ENCODE measurements at regions not wholly inside any gene's neighbourhood (a gene's known extent, or its start where the extent isn't known, plus 50 kb on each side); places are given as distances from the start of the nearest gene placed in this dataset.

DNA sequence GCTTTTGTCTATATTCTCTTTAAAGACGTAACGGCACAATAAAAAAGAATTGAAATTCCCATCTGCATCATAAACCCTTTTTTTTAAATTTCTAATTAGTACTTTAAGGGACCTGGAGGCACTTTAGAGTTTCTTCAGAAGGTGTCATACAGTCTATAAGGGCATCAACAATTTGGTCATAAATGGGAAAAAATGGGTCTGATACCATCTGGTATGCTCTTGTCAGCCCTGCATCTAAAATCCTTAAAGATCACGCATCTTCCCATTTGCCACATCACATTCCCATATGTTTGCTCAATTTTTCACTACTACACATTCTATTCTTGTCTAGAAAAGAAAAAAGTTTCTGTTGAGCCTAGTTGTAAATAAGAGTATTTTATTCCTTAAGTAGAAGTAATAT is 53.8 kb downstream of the COX7C start:
- Histone ChIP-seq H3K36me3 (replicated peaks in 1 of 2; ENCODE audit: control insufficient read depth in 1 of 2, insufficient read depth in 2 of 2, low read length in 2 of 2) (no peaks in the 10 kb centered on the region), H3K9ac (ENCODE audit: insufficient read depth, low read length, poor library complexity, severe bottlenecking) (no peak overlapping the region), H3K27ac (ENCODE audit: low read depth in 1 of 2, low read length in 2 of 2) (no peak overlapping the region), H3K4me3 (replicated peaks in 1 of 3; ENCODE audit: low read depth in 2 of 3, low read length in 3 of 3) (no peak overlapping the region), H3K79me2 (ENCODE audit: insufficient read depth, low read length) (no peaks in the 10 kb centered on the region), H2AFZ (ENCODE audit: insufficient read depth, low read depth, low read length, poor library complexity, severe bottlenecking) (no peak overlapping the region), H4K20me1 (ENCODE audit: insufficient read depth, low read length) (no peaks in the 10 kb centered on the region), H3K9me3 (replicated peaks in 1 of 2; ENCODE audit: control insufficient read depth in 1 of 2, insufficient read depth in 1 of 2, low read length in 2 of 2) (no peaks in the 10 kb centered on the region), H3K4me1 (ENCODE audit: control insufficient read depth in 1 of 2, insufficient read depth in 2 of 2, low read length in 2 of 2) (no peaks in the 10 kb centered on the region), H3K27me3 (ENCODE audit: control insufficient read depth in 2 of 2, insufficient read depth in 2 of 2, low read length in 2 of 2) (no peaks in the 10 kb centered on the region), H3K4me2 (replicated peaks; ENCODE audit: extremely low read depth, low read length, poor library complexity, severe bottlenecking) (no peak overlapping the region)
- H3K27ac Mint-ChIP-seq = no peak overlapping the region
- H3K36me3 Mint-ChIP-seq = no peaks in the 10 kb centered on the region
- DNase-seq = no peak
- H3K4me1 Mint-ChIP-seq = no peaks in the 10 kb centered on the region
- H3K4me3 Mint-ChIP-seq = no peak overlapping the region
- no peaks in the 10 kb centered on the region for H3K9me3 Mint-ChIP-seq
- WGBS (ENCODE audit: insufficient coverage) = no CpG with 5 or more reads among the region's 3 CpGs
- TF ChIP-seq, protein P1, sequence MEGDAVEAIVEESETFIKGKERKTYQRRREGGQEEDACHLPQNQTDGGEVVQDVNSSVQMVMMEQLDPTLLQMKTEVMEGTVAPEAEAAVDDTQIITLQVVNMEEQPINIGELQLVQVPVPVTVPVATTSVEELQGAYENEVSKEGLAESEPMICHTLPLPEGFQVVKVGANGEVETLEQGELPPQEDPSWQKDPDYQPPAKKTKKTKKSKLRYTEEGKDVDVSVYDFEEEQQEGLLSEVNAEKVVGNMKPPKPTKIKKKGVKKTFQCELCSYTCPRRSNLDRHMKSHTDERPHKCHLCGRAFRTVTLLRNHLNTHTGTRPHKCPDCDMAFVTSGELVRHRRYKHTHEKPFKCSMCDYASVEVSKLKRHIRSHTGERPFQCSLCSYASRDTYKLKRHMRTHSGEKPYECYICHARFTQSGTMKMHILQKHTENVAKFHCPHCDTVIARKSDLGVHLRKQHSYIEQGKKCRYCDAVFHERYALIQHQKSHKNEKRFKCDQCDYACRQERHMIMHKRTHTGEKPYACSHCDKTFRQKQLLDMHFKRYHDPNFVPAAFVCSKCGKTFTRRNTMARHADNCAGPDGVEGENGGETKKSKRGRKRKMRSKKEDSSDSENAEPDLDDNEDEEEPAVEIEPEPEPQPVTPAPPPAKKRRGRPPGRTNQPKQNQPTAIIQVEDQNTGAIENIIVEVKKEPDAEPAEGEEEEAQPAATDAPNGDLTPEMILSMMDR (IDR thresholded peaks at IDR 0.05) = no peak
- peaks cover 2 to 3% (median 2%) of the 10 kb centered on the region in 3 donors for H3K27me3 Mint-ChIP-seq (ENCODE audit: low read depth in 3 of 3)
- intact Hi-C loops (cut with micrococcal nuclease) = no loop called here

GRCh38 chr5:86674069-86674468 is 56.3 kb downstream of the COX7C start:
- Mint-ChIP-seq H3K4me3 (no peak overlapping the region), H3K9me3 (no peaks in the 10 kb centered on the region), H3K27ac (no peak overlapping the region), H3K27me3 (ENCODE audit: low read depth in 3 of 3) (peaks cover 0 to 3% (median 2%) of the 10 kb centered on the region in 3 donors), H3K4me1 (no peaks in the 10 kb centered on the region), H3K36me3 (no peaks in the 10 kb centered on the region)
- Histone ChIP-seq H3K9me3 (replicated peaks in 1 of 2; ENCODE audit: control insufficient read depth in 1 of 2, insufficient read depth in 1 of 2, low read length in 2 of 2) (no peaks in the 10 kb centered on the region), H3K4me3 (replicated peaks in 1 of 3; ENCODE audit: low read depth in 2 of 3, low read length in 3 of 3) (no peak overlapping the region), H3K4me2 (replicated peaks; ENCODE audit: extremely low read depth, low read length, poor library complexity, severe bottlenecking) (no peak overlapping the region), H3K27ac (ENCODE audit: low read depth in 1 of 2, low read length in 2 of 2) (no peak overlapping the region), H2AFZ (ENCODE audit: insufficient read depth, low read depth, low read length, poor library complexity, severe bottlenecking) (no peak overlapping the region), H3K36me3 (replicated peaks in 1 of 2; ENCODE audit: control insufficient read depth in 1 of 2, insufficient read depth in 2 of 2, low read length in 2 of 2) (no peaks in the 10 kb centered on the region), H3K9ac (ENCODE audit: insufficient read depth, low read length, poor library complexity, severe bottlenecking) (no peak overlapping the region), H3K79me2 (ENCODE audit: insufficient read depth, low read length) (no peaks in the 10 kb centered on the region), H4K20me1 (ENCODE audit: insufficient read depth, low read length) (no peaks in the 10 kb centered on the region), H3K27me3 (ENCODE audit: control insufficient read depth in 2 of 2, insufficient read depth in 2 of 2, low read length in 2 of 2) (no peaks in the 10 kb centered on the region), H3K4me1 (ENCODE audit: control insufficient read depth in 1 of 2, insufficient read depth in 2 of 2, low read length in 2 of 2) (no peaks in the 10 kb centered on the region)
- intact Hi-C loops (cut with micrococcal nuclease) = no loop called here
- TF ChIP-seq, protein P1 (IDR thresholded peaks at IDR 0.05) = no peak
- WGBS (ENCODE audit: insufficient coverage) = 80% methylated on average over 2 of the region's 4 CpGs
- DNase-seq = no peak

All from CD14-positive monocyte (primary cell).